HG03066 (cell line): ENCODE measurements at regions not wholly inside any gene's neighbourhood (a gene's known extent, or its start where the extent isn't known, plus 50 kb on each side); places are given as distances from the start of the nearest gene placed in this dataset.

ENCODE experiments used
- ATAC-seq: cut with Tn5 transposase; IDR thresholded peaks from one replicate; pipeline ENCODE4 v1.9.1; 2021; ENCODE audit warnings: low read depth; ENCODE audit not compliant: unreplicated experiment

DNA sequence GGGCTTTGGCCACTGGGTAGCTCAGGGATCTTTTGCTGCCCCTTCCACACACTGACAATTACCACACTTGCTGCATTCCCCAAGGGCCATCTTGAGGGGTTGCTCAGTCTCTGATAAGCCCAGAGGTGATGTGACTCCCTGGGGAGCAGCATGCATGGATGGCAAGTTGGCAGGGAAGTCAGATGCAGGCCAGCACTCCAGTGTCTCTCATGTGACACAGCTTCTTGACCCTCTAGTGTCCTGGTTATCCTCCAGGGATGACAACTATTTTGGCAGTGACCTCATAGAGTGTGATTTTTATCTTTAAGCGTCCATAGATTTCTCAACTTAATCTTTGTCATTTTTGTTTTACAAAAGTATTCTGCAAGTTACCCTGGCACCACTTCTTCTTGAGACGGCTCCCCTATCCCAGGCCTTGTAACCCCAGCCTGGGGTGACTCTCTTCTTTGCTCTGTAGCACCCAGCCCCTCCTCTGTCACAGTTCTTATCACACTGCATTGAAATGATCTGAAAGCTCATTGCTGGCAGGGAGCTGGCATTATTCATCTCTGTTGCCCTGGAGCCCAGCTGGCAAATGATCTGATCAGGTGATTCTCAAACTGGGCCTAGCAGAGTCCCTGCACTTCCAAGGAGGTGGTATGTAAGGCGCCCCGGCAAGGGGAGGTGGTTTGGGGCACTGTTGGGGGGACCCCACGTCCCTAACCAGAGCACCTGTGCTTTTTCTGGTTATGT, 72.6 kb downstream of the TENT5C start:
- no peak for ATAC-seq

DNA sequence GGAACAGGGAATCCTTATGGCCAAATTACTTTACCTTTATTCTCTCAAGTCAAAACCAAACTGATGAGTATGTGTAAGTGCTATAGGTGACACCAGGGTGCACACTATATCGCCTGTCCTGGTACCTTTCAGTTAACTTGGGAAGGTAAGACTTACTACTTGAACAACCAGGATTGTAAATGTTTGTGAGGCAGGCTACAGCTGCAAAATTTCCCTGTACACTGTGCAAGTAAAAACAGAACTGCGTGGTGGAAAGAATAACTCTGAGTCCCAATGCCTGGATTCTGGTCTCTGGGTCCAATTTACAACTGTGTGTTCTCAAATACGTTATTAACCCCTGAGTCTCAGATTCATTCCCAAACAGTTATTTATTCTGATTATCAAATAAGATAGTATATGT, 73.5 kb downstream of the TENT5C start:
- ATAC-seq: no peak

DNA sequence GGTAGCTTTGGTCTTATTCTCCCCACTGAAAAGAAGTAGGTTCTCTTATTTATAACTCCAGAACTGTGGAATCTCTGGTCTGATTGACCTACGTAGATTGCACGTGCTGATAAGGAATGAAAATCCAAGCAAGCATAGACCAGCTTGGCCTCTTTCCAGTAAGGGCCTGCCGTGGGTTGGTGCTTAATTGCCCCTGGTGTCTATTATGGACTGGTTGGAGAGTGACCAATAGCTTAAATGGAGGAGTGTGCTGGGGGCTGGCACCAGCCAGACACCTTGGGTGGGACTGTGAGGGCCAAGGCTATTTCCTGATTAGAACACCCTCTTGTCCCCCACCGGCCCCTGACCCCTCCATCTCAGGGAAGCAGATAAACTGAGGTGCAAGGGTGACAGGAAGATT, 74.0 kb downstream of the TENT5C start:
- no peak for ATAC-seq

DNA sequence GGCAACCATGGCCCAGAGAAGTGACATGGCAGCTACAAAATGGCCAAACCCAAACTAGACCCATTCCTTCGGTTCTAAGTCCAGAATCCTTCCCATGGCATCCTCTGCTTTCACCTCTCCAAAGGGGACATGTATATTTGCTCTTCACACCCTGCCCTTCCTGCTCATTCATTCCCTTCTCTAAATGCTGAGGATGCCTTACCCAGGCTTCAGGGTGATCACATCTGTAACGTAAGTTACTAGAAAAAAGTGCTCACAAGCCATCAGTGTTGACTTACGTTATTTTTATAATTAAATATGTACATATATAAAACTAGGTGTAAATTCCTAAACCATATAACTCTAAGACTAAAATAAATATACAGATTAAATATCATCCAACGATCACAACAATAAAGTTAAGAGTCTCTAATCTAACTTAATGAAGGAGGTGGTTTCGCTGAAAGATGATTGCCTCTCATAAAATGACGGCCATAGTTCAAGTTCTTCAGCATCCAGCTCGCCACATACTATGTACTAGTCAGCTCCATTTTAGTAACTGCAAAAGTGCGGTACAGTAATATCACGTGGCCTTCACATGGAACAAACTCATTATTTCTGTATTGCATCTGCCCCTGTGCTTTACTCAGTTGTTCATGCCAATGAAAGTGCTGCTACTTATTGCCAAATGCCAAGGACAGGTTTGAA, 74.6 kb downstream of the TENT5C start:
- ATAC-seq: no peak

DNA sequence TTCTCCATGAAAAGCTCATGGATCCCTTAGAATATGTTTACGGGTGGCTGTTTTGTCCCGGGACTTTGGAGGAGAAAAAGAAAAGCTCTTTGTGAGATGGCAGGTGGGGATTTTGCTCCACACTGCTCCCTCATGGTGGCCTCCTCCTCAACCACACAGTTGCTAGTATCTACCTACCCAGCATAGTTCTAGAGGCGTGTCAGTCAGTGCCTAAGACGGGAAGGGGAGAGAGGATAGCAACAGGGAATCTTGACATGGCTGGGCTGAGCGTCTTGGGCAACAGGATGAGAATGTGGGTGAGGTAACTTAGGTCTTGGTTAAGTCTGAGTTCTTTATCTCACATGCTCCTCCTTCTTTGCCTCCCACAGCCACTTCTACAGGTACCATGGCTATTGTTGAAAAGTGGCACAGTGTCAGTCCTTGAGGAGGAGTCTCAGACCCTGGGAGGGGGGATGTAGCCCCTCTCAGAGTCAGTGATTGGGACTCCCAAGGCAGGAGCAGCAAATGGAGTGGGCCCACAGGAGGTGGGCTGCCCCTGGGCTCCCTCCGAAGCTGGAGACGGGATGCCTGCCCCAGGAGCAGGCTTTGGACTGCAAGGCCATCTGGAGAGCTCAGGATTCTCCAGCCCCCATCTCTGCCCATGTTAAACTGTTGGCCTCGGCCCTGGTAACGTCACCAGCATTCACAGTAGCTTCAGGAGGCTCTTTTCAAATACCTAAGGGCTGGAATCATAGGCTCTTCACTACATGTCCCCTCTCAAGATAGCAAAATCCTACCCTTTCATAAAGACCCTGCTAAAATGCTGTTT, 75.4 kb downstream of the TENT5C start:
- ATAC-seq: no peak

DNA sequence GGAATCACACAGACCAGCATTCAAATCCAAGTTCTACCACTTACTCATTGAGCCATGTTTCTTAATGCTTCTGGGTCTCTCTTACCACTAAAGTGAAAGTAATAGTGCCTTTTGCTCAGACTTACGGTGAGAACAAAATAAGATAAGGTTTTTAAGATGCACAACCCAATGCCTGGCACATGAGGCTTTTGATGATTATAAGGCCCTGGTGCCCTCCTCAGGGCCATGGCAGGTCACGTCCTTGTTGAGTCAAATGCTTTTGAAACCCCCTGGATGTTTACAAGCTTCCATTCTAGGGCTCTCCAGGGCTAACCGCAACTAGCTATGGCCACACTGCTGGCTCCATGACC, 76.0 kb downstream of the TENT5C start:
- ATAC-seq: no peak

DNA sequence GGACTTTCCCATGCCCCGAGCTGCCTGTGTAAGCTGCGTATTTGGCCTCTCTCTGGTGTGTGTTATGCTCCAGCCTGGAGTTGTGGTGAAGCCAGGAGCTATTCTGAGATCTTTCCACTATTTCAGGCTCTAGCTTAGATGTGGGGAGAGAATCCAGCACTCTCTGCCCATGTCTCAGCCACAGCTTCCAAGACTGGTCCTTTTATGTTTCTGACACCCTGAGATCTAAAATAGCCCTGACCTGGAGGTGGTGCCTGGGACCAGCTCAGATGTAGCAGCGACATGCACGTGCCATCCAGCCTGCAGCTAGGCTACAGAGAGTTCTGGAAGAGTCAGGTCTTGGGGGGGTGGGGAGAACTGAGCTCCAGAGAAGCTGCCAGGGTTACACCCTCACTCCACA, 76.5 kb downstream of the TENT5C start:
- ATAC-seq: no peak

DNA sequence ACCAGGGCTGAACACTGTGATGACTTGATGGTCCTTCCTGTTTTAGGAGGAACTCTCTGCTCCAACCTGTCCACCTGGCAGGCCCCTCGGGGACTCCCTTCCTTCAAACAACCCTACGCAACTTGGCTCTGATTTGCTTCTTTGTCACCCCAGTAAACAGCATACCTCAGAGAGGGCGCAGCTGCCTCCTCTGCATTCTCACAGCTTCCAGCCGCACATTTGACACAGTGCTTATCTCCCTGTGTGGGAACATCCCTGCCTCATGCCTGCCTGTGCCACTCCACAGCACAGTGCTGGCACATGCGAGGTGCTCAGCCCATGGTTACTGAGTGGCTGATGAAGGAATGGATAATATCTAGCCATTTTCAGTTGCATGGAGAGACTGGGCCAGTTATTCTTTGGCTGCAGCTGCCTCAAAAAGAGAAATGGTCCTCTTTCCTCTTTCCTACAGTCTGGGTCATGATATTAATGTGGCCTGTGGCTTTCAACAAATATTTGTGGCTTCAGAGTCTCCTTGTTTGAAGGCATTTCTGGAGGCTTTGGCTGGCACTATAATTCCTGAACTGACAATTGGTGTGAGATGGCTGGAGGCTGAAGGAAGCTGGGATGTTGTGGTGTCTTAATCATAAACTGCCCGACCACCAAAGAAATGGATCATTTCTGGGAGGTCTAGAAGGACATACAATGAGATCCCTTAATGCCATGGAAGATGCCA, 77.9 kb downstream of the TENT5C start:
- no peak for ATAC-seq

DNA sequence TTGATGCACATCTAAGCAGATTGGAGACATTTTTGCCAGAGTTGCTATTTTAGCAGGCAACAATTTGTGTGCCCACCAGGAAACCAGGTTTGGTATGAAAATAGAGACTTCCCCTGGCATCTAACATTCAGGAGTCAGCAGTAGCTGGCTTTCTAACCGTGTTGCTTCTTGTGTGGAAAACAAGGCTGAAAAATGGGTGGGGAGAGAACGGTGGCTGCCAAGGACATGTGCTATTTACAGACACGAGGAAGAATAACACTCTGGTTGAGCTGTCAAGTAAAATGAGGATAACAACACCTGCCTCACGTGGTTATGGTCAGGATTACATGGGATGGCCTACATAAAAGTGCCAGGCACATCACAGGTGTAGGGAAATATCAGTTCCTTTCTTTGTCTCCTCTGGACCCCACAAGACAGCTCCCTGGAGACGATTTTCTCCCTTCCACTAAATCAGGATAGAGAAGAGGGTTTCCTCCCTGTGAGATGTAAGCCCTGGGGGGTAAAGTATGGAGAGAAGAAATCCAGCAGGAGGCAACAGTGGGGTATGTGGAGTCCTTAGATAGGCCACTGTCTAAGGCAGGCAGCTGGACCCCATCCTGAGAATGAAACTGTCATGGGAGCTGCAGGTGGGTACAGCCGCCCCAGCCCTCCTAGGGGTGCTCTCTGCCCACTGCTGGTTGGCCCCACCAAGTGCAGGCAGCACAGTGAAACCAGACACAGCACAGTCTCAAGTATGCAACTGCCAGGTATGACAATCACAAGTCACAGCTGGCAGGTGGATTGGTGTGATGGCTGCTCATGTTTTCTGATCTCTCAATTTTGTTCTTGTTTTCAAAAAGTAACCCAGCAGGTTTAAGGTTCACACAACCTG, 80.3 kb downstream of the TENT5C start:
- no peak for ATAC-seq

DNA sequence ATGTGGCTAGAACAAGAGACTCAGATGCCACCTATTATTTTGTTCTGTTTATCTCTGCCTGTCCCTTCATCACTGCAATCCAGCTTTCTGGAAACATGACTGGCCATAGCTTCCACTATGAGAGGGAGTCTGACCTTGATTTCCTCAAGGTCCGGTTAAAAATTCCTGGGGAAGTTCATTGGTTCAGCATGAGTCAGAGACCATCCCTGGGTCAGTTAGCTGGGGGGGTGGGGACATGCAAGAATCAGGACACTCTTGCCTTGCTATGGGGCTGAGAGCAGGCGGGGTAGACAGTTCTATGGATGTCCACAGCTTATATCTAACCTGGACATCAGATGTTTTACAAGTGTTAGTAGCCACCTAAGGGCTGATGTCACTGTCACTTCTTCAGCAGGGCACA, 81.1 kb downstream of the TENT5C start:
- ATAC-seq: no peak

DNA sequence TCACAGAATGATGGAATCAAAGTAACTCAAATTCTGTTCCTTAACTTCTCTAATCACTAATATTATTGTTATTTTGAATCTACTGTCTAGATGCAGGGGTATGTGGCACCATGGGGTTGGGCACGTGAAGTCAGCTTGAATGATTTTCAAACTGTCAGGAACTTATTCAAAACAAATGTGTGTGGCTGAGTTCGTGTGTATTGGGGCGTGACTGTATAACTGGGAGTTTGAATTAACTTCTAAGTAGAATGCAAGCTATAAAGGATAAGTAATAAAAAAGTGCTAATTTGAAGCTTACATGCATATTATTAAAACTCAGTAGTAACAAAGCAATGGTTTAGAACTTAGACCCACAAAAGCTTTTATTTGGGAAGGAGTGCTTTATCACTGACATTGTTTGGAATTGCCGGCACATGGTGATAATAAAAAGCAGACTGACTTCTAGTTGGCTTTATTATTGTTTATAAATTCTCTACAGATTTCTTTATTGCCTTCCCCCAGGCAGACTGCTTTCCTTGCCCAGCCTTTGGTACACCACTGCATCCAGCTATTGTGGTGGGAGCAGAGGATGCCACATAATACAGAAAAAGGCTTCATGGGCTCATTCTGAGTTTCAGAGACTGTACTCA, 84.3 kb downstream of the TENT5C start:
- no peak for ATAC-seq

DNA sequence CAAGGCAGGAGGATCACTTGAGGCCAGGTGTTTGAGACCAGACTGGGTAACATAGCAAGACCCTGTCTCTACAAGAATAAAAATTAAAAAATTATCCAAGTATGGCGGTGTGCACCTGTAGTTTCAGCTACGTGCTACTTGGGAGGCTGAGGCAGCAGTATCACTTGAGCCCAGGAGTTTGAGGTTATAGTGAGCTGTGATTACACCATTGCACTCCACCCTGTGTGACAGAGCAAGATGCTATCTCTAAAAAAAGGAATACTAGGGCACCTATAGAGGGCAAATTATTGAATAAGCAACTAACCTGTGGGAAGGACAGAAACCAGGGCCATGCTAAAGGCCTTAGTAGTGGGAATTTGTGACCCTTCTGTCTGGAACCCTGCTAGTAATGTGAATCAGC, 86.1 kb downstream of the TENT5C start:
- no peak for ATAC-seq

DNA sequence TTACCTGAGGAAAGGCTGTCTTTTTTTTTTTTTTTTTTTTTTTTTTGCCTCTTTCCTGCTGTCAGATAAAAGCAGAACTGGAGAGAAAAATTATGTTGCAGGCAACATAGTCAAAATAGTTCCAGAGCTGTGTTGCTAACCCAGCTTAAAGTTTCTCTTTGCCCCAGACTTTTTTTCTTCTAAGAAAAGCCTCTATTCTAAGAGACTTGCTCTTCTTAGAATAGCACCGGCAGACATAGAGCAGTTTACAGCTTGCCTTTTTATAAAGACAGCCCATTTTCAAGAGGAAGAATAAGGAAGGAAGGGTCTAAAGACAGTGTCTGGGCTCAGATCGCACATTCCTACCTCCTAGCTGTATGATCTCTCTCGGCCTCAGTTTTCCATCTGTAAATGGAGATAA, 88.7 kb downstream of the TENT5C start:
- no peak for ATAC-seq

DNA sequence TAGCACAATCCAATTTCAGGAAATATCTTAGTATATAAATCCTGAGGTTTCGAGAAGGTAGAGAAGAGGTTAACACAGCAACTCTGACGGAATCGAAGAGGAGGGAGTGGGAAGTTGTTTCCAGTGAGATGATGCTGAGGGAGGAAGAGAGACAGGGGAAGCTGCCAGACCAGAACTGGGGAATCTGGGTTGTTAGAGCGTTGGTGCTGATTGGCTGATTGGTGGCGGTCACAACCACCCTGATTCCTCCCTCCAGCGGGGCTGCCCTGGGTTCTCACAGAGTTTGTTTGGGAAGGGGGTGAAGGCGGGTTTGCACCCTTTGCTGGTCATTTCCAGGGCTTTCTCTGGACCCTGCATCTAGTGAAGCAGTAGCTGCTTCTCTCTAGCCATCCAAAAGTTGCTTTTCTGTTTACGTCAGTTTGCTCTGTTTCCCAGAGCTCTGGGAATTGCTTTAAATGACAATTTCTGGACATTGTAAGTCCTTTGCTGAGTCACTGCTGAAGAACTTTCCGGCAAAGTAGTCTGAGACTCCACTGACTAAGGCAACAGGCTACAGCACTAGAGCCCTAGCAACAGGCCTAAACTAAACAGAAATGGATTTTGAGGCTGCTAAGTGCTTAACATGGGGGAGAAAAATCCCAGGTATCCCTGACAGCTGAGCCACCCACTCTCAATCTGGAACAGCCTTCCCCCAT, 90.1 kb downstream of the TENT5C start:
- ATAC-seq: no peak

DNA sequence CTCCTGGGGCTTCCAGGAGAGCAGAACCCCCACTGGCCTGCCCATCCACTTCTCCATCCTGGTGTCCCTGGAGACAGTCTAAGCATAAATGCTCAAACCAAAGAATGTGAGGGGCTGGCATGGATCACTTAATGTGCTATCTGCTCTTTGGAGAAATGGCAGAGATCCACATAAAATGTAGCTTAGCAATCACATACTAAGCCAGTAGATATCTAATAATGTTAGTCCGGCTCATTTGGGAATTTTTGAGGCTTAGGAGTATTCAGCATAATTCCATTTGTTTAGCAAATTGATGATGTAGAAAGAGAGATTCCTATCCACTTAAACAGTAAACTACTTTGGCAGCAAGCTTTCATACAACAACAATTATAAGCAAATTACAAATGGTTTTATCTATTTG, 90.7 kb downstream of the TENT5C start:
- no peak for ATAC-seq

DNA sequence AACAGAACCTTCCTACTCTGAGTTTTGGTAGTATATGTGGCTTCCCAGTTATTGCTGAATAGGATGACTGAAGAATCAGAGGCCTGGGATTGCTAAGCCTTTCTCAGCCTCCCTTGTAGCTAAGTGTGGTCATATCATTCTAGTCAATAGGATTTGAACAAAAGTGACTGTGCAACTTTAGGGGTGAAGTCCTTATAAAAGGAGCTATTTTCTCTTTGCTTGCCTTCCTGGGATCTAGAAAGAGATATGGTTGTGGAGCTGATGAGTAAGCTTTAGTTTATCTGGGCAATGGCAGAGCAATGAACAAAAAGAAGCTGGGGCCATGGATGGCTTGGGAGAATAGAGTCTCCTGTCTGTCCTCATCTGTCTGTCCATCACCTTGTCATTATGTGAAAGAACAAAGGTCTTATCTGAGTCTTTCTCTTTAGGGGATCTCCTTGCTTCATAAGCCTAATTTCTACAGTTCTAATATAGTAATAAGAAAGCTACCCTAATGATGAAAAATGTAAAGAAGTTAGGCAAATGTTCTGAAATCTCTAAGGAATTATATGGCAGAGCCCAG, 91.5 kb downstream of the TENT5C start:
- ATAC-seq: no peak

DNA sequence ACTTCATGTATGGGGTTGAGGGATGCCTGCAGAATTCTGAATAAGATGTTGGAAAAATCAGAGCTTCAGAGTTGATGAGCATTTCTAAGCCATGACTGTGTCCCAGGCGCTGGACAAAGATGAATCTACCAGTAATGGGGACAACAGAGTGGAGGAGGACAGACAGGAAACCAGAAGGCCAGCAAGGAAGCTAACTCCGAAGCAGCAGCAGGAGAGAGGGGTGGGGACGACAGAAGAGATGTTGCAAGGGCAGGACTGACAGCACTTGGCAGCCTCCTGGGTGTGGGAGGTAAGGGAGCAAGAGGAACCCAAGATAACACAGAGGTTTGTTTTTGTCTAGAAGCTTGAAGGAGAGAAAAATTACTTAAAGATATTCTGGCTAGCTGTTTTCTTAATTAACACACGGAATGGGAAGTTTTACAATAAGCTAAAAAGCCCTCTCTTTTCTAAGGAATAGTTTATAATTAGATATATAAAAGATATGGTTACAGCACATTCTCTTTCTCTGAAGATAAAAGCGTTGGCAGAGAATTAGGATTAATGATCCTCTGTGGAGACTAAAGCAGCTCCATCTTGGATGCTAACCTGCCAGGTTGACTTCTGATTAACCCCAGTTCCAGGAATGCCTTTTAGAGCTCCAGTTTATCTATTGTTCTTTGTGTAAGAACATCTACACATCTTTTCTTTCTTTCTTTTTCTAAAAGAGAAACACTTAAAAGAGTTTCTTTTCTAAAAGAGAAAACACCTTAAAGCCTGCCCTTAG, 92.7 kb downstream of the TENT5C start:
- ATAC-seq: no peak

DNA sequence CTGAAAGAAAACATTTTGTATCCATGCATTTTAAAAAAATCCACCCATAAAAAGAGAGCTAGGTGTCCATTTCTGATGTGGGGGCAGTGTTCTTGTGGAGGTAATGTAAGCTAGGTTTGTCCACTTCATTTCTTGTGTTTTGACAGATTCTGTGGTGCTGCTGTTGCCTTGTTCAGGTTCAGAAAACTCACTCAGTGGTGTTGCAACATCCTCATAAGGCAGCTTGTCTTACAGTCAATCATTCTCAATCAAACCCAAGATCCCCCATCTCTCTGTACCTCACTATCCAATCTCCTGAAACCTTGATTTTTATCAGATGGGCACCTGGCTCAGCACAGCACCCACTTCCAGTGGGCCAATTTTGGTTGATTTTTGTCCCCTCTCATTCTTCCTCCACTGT, 94.1 kb downstream of the TENT5C start:
- ATAC-seq: no peak
